Eye (tissue), 1 donor: ENCODE measurements at regions not wholly inside any gene's neighbourhood (a gene's known extent, or its start where the extent isn't known, plus 50 kb on each side); places are given as distances from the start of the nearest gene placed in this dataset.

ENCODE experiments used
- DNase-seq: peaks from one replicate; pipeline ENCODE4 v3.0.0-alpha.2; 2015

DNA sequence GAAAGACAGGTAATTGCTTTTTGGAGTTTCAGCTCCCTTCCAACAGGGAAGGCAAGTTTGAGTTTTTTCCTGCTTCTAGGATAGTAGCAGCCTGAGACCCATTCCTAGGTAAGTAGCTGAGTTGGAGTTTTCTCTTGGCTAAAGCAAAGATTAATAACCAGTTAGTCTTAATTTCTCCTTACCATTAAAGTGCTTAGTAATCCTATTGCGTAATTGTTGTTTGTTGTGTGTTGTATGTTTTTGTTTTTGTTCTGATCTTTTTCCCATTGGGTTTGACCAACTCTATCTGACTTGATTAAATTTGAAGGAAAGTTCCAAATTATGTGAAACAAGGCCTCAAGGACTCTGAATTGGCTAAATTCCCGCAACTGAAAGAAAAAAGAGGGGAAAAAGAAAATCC, 83.5 kb downstream of the TBX22 start:
- no peak for DNase-seq

DNA sequence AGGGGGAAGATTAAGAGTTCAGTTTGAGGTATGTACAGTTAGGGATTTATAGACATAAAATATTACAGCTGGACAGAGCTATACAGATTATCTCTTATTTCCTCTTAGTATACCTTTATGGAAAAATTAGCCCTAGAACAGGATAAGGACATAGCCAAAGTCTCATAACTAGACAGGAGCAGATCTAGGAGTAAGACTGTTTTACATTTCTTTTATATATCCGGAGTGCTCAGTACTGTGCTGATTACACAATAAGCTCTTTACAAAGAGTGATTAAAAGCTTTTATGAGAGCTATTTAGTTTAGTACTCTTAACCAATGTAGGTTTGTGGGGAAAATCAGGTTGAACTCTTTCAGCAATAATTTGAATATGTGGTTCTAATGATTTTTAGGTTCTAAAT, 105.8 kb downstream of the TBX22 start:
- no peak for DNase-seq

DNA sequence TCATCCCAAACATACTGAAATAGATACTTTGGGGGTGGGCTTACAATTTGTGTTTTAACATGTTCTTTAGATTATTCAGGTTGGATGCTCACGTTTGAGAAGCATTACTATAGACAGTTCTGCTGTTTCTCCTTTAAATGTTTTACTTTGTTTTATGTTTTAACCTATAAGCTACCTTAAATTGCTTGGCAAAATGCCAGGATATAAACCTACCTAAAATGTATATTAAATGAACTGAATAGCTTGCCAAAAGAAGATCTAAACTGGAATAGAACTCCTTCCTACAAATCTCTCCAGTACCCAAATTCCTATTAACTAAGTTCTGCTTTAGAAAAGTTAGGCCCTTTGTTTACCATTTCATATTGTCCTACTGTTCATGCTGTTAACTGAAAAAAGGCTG, 124.4 kb downstream of the TBX22 start:
- no peak for DNase-seq

DNA sequence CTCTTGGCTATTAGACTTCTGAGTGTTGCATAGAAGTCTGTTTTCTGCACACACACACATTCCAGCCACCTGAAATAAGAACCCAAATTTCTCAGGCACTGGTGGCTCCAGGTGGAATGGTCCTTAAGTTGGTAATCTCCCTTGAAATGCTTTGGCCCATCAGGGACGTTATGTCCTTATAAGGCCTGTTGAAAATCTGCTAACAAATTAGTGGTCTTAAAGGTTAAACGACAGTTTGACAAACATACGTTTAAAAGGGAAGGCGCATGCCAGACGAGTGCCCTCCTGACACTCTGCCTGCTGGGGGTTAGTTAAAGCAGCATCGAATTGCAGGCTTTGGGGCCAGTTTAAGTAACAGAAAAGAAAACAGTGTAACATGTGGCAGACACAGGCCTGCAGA, 125.0 kb downstream of the TBX22 start:
- DNase-seq, result no peak

DNA sequence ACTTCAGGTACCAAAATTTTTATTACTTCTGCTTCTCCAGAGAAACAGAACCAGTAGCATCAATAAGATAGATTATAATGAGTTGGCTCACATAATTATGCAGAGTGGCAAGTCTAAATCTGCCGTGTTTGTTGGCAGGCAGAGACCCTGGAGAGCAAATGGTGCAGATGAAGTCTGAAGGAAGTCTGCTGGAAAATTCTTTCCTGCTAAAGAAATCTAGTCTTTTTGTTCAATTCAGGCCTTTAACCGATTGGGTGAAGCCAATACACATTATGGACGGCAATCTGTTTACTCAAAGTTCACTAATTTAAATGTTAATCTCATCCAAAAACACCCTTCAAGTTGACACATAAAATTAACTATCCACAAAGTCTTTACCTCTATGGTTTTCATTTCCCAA, 156.0 kb downstream of the TBX22 start:
- DNase-seq, result no peak

DNA sequence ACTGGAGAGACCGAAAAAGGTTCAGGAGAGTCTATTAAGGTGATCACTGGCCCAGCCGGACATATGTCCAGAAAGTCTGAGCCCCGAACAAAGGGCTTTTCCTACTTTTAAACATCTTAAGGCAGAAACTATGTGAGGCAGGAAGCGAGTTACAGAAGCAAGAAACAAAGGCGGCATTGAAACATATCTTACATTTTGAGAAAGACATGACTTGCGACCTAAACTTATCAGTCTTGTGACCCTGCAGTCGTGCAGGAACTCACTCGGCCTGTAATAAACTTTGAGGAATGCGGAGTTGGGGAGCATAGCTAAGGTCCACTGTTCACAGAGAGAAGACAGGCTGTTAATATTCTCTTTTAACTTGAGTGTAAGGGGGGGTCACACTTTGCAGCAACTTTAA, 158.7 kb downstream of the TBX22 start:
- DNase-seq, result no peak

DNA sequence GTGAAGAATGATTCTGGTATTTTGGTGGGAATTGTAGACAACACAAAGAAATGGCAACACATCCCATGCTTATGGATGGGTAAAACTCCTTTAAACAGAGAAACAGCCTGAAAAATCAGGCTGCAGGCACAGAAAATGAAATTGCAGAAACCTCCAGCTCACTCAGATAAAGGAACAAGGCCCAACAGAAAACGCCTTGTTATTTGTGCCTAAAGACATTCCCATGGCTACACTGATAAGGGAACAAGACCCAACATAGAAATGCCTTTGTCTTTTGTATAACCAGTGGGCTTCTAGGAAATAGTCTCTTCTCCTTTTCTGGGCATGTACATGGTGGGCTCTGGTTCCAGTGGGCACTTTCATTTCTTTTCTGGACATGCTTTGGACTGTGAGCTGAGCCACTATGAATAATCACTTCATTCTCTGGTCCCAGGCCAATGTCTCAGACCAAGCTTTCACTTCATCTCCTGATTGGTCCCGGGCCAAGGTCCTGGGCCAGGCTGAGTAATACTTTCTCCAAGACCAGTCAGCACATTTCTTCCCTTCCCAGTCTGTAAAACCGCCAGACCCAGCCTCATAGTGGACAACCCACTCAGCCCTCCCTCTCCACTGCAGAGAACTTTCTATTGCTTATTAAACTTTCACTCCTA, 160.5 kb downstream of the TBX22 start:
- no peak for DNase-seq

DNA sequence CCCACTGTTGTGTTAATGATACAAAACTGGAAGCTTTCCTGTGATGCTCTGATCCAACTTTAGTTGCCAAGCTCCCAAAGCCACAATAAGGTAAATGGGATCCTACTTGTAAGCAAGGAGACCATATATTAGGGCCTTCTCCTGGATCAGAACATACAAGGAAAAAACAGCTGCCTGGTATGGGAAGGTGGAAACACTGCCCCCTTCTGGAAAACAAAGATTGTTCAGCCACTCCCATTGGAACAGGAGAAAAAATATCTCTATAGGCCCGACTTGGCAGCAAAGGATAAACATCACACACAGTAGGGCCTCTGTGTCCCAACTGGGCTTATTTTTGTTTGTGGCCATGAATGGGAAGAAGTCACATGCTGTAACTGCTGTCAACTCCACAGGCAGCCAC, 166.5 kb downstream of the TBX22 start:
- DNase-seq, result no peak

DNA sequence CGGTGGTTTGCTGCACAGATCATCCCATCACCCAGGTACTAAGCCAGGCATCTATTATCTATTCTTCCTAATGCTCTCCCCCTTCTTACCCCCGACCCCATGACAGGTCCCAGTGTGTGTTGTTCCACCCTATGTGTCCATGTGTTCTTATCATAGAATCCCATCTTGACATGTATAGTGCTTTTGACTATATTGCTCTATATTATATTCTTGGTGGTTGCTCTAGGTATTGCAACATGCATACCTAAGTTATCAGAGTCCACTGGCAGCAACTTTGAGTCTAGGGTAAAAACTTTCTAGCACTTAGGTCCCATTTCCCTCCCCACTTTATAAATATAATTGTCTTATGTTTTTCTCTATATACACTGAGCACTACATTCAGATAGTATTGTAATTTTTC, 170.3 kb downstream of the TBX22 start:
- DNase-seq, result no peak

DNA sequence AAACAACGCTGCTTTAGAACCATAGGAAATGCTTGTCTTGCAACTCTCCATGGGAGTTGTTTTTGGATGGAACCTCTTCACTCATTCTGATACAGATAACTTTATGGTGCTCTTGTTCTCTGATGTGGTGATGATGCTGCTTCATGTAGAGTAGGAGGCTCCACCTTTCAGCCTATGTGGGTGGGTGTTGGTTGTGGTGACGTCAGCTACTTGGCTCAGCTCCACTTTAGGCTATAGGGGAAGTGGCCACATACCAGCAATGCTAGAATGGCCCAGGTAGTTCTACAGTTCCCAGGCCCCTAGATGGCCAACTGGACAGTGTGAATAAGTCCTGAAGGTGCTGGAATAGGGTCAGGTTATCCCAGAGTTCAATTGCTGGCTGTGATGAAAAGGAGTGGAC, 192.1 kb downstream of the TBX22 start:
- DNase-seq, result no peak

DNA sequence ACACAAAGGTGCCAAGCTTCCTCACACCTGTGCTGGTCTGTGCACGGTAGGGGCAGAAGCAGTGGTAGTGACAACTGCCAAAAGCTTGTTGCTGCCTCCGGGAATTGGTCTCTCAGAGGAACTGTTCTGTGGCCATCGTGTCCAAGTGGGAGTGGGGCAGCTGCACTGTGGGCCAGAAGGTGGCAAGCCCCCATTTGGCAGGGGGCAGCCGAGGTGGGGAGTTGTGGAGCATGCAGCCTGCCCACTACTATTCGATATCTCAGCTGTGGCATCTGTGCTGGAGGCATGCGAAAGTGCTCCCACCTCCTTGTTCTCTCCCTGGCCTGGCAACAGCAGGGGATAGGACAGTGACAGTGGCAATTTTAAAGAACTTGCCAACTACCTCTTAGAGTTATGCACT, 192.8 kb downstream of the TBX22 start:
- no peak for DNase-seq

DNA sequence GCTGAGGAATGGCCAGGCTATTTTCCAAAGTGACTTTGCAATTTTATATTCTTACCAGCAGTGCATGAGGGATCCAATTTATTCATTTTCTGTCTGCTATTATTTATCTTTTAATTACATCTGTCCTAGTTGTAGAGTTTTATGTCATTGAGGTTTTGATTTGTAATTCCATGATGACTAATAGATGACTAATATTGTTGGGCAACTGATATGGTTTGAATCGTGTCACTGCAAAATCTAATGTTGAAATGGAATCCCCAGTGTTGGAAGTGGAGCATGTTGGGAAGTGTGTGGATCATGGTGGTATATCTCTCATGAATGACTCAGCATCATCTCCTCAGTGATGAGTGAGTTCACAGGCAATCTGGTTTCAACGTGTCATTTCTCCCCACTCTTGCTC, 201.5 kb downstream of the TBX22 start:
- DNase-seq, result no peak

DNA sequence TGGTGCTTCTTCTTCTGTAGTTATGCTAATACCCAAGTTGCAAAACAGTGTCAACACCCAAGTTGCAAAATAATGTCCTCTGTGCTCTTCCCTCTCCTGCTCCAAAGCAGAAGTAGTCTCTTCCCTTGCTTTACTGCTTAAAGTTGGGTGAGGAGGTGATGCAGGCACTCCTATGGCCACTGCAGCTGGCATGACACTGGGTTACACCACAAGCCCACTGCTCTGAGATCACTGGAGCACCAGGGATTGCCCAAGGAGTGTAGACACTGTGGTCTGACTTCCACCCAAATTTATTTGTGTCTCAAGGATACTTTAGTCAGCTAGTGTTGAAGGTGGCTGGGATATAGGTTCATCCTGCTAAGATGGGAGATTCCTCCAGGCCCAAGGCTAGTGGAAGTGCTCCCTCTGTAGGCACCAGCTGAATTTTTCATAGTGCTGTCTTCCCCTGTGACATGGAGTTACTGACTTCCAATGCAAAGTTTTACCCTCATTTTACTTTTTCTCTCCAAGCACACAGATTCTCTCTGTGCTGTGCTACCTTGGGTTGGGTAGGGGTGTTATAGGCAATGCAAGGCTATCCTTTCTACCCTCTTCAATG, 196.2 kb upstream of the TENT5D start:
- DNase-seq, result no peak

DNA sequence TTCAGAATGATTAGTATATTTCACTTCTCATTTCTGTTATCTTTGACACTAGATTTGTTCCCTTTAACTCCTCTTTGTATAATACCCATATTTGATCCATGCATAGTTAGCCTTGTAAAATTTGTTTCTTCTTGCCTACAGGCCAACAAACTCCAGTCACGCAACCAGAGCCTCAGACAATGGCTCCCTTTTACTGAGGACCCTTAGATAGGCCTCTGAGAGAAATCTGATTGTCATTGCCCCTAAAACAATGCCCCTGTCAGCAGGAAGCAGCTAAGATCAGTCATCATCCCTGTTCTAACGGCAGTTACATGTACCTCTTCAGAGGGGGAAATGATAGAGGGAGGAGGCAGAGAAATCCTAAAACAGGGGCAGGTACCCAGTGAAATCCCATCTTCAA, 190.6 kb upstream of the TENT5D start:
- no peak for DNase-seq

DNA sequence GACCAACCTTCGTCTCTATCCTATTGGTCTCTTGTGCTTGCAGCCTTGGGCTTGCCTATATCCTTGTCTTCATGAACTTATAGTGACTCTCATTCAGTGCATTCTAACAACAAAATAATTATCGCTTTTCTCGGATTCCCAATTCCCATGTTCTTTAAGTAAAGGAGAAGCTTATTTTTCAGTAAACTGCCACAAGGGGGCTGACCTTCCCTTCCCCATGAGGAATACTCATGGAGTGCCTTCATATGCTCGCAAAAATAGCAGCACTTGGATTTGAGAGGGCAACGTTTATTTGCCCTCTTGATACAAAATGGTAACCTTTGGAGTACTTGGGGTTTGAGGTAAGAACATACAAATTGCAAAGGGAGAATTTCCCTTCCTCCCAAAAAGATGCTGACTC, 183.2 kb upstream of the TENT5D start:
- DNase-seq, result no peak

DNA sequence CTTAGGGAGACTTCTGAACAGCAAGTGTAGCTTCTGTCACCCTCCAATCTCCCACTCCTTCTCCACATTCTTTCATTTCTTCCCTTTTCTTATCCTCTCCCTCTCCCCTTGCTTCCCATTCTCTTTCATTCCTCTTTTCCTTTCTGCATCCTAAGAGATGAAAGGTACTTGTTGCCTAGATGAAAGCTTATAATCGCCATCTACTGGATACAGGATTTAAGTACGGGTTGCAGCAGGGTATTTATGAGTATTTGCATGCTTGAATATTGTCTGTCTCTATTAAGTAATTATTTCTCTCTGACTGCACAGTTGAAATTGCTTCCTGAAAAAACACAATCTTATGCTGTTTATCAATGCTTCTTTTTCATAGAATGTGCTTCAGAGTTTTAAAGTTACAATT, 174.0 kb upstream of the TENT5D start:
- DNase-seq, result peak; percentile 12

DNA sequence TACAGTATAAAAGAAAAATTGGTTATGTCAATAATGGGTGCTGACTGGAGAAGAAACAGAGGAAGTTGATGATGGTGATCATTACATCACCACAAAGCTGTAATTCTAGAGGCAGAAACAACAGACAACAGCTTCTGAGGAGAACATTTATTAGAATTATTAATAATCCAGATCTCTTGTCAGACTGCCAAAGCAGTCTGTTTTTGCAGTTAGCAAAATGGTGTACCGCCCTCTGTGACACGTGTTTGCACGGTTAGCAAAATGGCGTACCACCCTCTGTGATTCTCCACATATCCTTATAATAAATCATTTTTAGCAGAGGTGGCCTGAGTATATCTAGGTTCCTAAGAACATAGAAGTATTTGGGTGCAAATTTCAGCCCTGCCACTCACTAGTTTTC, 154.0 kb upstream of the TENT5D start:
- DNase-seq, result no peak

DNA sequence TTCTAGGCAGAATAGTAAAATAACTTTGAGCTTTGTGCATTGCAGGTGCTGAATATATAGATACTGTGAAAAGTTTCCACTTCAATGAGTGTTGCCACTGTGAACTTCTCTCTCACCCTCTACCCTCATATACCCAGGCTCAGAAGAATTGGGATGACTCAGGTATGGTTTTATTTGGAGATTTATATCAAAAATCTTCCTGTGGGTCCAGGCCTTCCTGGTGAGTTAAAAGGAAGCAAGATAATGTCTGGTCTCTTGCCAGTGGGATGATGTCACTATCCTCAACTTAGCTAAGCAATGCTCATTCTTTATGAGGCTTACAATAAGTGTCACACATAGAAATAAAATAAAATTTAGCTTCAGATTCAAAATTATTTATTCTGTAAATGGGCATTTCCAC, 153.3 kb upstream of the TENT5D start:
- DNase-seq, result no peak

DNA sequence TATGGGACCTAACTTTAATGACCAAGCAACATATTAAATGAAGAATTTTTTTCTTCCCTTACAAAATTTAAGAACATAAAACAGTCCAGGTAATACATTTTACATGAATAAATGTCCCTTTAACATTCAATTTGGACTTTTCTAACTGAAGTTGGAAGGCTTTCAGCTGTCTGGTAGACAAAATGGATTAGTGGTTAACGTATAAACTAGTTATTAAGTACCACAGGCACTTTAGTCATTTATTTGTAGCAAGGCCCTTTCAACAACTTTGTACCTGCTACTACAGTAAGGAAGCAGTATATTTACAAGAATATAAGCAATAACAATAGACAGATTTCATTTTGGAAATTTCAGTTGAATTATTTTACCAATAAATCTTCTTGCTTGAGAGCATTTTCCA, 152.5 kb upstream of the TENT5D start:
- no peak for DNase-seq

DNA sequence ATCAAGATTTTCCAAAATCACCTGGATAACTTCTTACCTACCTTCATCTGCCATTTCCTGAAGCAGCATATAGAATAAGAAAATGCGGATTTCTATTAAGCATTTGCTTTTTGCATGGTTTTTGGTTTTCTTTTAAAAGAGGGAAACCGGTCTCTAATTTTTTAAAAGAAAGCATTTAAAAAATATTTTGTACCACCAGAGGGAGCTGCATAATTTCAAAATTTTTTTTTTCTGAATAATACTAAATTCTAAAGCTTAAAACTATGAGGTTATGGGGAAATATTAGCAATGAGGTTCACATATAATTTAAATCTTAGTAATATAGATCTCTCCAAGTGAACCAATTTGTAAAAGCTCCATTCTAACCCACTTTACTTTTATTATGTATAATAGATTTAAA, 137.7 kb upstream of the TENT5D start:
- no peak for DNase-seq

DNA sequence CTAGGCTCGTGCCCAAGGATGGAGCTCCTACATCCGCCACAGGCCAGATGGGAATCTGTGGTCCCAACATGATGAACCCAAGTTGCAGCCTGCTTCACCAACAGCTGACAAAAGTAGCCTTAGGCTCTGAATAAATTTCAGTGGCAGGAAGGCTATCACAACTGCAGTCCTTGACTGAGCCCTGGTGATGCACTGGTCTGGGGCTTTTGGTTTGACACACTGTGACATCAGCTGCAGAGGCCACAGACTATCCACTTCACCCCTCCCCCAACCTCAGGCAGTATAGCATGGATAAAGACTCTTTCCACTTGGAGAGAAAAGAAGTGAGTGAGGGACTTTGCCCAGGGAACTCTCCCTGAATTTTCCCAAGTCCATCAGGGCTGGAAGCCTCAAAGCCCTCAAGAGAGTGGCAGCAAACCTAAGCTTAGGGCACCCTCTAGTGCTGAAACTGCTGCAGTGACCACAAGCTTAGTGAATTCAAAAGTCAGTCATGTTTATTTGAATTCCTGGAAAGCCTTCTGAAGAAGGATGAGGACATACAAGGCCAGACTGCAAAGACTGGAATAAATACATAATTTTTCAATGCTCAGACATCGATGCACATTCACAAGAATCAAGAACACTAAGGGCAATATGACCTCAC, 135.0 kb upstream of the TENT5D start:
- DNase-seq, result peak; percentile 34

DNA sequence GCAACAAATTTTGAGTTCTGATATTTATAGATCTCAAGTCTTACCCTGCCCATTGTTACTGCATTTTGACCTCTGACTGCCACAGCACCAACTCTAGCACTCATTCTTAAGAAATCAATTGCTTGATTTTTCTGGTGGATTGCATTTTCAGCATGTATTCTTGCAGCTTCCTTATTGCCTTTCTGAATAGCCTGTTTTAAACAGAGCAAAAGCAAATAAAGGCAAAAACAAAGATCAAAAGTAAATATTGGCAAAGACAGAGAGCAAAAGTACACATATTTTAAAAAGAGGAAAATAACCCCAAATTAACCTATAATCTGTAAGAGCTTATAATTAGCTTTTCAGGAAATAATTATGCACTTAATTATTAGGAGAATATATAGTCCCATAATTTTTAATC, 129.4 kb upstream of the TENT5D start:
- DNase-seq, result no peak

DNA sequence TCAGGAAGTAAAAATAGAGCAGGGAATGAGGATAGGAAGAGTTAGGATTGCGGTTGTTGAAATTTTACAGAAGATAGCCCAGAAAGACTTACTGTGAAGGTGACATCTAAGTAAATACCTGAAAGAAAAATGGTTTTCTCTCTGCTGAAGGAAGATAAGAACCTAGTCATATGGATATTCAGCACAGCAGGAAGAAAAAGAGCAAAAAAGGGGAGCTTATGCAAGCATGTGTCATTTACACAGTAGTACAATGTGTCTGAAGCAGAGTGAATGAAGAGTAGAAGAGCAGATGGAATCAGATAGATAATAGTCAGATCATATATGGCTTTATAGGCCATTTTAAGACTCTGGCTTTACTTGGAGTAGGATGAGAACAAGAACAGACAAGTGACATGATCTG, 126.9 kb upstream of the TENT5D start:
- DNase-seq, result no peak

DNA sequence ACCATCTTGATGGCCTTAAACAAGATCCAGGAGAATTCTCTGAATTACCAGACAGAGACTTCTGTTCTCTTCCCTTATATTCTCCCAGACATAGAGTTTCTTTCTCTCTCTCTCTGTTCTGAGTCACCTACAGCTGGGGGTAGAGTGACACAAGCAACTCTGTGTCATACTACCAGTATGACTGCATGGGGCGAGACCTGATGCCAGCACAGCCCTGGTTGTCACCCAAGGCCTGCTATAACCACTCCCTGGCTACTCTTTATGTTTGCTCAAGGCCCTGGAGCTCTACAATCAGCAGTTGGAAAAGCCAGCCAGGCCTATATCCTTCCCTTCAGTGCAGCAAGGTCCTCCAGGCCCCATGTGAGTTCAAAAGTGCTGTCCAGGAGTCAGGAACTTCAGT, 114.2 kb upstream of the TENT5D start:
- no peak for DNase-seq

DNA sequence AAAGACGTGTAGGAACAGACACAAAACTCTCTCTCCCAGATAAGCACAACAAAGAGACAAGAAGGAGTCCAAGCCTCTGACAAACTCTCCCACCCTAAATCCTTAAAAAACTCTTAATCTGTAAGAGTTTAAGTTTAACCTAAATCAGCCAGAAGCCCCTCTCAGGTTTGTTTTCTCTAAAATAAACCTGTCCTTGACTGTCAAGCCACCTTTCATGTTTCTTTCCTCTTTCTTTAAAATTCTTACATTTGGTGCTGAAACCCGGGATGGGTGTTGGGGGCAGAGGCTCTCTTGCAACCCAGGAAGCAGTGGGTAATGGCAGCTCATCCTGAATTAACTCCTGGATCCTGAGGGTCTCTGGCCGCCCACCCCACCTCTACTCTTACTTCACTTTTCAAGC, 107.8 kb upstream of the TENT5D start:
- DNase-seq, result no peak
